DMS 273 (cell line): ENCODE measurements at regions not wholly inside any gene's neighbourhood (a gene's known extent, or its start where the extent isn't known, plus 50 kb on each side); places are given as distances from the start of the nearest gene placed in this dataset.

Source experiments
- DNase-seq: peaks from one replicate; lab custom pipeline; 2025; ENCODE audit not compliant: unreplicated experiment; lab: John Stamatoyannopoulos, UW

- DNase-seq, result no peak
Measured at GRCh38 chr12:107973950-107974349, 155.1 kb upstream of the WSCD2 start.

- DNase-seq, result no peak
Measured at GRCh38 chr12:107976331-107976730, 152.8 kb upstream of the WSCD2 start.

GRCh38 chr12:107978201-107978600 lies 150.9 kb upstream of the WSCD2 start:
- no peak for DNase-seq

GRCh38 chr12:107978641-107979040 lies 150.4 kb upstream of the WSCD2 start:
- no peak for DNase-seq

GRCh38 chr12:107983756-107984472 lies 145.2 kb upstream of the WSCD2 start:
- peak; percentile 2 for DNase-seq

- peak; percentile 0 for DNase-seq
Measured at GRCh38 chr12:107984973-107985372, 144.1 kb upstream of the WSCD2 start.

- no peak for DNase-seq
Measured at GRCh38 chr12:107986183-107986582, 142.9 kb upstream of the WSCD2 start.

- DNase-seq, result peak; percentile 57
Measured at GRCh38 chr12:107990325-107990724, 138.8 kb upstream of the WSCD2 start.

GRCh38 chr12:107992029-107992428 lies 137.1 kb upstream of the WSCD2 start:
- DNase-seq, result no peak

- peak; percentile 65 for DNase-seq
Measured at GRCh38 chr12:107992870-107993451, 136.1 kb upstream of the WSCD2 start.

GRCh38 chr12:107998863-107999262 lies 130.2 kb upstream of the WSCD2 start:
- DNase-seq, result no peak

- DNase-seq, result peak; percentile 43
Measured at GRCh38 chr12:108000111-108000510, 129.0 kb upstream of the WSCD2 start.

- DNase-seq, result no peak
Measured at GRCh38 chr12:108004319-108004718, 124.8 kb upstream of the WSCD2 start.

GRCh38 chr12:108008163-108008905 lies 120.8 kb upstream of the WSCD2 start:
- DNase-seq, result no peak

- no peak for DNase-seq
Measured at GRCh38 chr12:108009442-108010070, 119.5 kb upstream of the WSCD2 start.

- DNase-seq, result no peak
Measured at GRCh38 chr12:108016022-108016564, 113.0 kb upstream of the WSCD2 start.

GRCh38 chr12:108017472-108018057 lies 111.5 kb upstream of the WSCD2 start:
- DNase-seq, result peak; percentile 4

- DNase-seq, result no peak
Measured at GRCh38 chr12:108019862-108020261, 109.2 kb upstream of the WSCD2 start.

GRCh38 chr12:108021141-108021540 lies 107.9 kb upstream of the WSCD2 start:
- DNase-seq, result no peak

GRCh38 chr12:108021949-108022522 lies 107.1 kb upstream of the WSCD2 start:
- DNase-seq, result no peak
